ENCODE measurements at regions not wholly inside any gene's neighbourhood (a gene's known extent, or its start where the extent isn't known, plus 50 kb on each side); places are given as distances from the start of the nearest gene placed in this dataset.

DNA sequence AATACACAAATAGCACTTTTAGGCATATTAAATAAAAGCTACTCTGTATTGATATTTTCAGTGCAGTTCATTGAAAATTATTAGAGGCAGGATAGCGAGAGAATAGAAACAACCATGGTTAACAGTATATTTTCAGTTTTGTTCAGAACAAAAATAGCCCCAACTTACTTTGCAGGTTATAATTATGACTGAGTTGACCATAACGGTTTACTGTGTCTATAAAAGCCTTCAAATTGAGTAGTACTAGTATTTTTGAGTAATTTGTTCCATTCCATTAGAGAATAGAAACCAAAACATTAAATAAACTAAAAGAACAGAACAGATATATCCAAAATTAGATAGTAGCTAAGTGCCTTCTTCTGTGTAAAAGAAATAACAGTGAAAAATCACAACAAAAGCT, 1108.4 kb upstream of the PCDH20 start:
- TF ChIP-seq, protein P1, sequence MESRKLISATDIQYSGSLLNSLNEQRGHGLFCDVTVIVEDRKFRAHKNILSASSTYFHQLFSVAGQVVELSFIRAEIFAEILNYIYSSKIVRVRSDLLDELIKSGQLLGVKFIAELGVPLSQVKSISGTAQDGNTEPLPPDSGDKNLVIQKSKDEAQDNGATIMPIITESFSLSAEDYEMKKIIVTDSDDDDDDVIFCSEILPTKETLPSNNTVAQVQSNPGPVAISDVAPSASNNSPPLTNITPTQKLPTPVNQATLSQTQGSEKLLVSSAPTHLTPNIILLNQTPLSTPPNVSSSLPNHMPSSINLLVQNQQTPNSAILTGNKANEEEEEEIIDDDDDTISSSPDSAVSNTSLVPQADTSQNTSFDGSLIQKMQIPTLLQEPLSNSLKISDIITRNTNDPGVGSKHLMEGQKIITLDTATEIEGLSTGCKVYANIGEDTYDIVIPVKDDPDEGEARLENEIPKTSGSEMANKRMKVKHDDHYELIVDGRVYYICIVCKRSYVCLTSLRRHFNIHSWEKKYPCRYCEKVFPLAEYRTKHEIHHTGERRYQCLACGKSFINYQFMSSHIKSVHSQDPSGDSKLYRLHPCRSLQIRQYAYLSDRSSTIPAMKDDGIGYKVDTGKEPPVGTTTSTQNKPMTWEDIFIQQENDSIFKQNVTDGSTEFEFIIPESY (IDR thresholded peaks at IDR 0.05; ENCODE audit: extremely low read depth, insufficient replicate concordance, low read length), result no peak
- TF ChIP-seq CBX3 (IDR thresholded peaks at IDR 0.05; ENCODE audit: low read depth), result no peak
- TF ChIP-seq, protein P2, sequence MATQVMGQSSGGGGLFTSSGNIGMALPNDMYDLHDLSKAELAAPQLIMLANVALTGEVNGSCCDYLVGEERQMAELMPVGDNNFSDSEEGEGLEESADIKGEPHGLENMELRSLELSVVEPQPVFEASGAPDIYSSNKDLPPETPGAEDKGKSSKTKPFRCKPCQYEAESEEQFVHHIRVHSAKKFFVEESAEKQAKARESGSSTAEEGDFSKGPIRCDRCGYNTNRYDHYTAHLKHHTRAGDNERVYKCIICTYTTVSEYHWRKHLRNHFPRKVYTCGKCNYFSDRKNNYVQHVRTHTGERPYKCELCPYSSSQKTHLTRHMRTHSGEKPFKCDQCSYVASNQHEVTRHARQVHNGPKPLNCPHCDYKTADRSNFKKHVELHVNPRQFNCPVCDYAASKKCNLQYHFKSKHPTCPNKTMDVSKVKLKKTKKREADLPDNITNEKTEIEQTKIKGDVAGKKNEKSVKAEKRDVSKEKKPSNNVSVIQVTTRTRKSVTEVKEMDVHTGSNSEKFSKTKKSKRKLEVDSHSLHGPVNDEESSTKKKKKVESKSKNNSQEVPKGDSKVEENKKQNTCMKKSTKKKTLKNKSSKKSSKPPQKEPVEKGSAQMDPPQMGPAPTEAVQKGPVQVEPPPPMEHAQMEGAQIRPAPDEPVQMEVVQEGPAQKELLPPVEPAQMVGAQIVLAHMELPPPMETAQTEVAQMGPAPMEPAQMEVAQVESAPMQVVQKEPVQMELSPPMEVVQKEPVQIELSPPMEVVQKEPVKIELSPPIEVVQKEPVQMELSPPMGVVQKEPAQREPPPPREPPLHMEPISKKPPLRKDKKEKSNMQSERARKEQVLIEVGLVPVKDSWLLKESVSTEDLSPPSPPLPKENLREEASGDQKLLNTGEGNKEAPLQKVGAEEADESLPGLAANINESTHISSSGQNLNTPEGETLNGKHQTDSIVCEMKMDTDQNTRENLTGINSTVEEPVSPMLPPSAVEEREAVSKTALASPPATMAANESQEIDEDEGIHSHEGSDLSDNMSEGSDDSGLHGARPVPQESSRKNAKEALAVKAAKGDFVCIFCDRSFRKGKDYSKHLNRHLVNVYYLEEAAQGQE (IDR thresholded peaks at IDR 0.05; ENCODE audit: low read depth), result no peak
- TF ChIP-seq POLR2A (IDR thresholded peaks at IDR 0.05; ENCODE audit: borderline replicate concordance, extremely low read depth, insufficient read depth, insufficient read length), result no peak
- TF ChIP-seq YY1 (IDR thresholded peaks at IDR 0.05; ENCODE audit: extremely low read depth, insufficient replicate concordance, low read depth, low read length), result no peak
- TF ChIP-seq CEBPB (IDR thresholded peaks at IDR 0.05; ENCODE audit: low read depth), result no peak
- TF ChIP-seq EZH2 (IDR thresholded peaks at IDR 0.05), result no peak
- TF ChIP-seq, protein P3, sequence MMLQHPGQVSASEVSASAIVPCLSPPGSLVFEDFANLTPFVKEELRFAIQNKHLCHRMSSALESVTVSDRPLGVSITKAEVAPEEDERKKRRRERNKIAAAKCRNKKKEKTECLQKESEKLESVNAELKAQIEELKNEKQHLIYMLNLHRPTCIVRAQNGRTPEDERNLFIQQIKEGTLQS (IDR thresholded peaks at IDR 0.05), result no peak
- no peak for TF ChIP-seq TCF7L2 (IDR thresholded peaks at IDR 0.05; ENCODE audit: borderline replicate concordance, extremely low read depth, insufficient read depth, insufficient read length)
- TF ChIP-seq, protein P4, sequence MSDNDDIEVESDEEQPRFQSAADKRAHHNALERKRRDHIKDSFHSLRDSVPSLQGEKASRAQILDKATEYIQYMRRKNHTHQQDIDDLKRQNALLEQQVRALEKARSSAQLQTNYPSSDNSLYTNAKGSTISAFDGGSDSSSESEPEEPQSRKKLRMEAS (IDR thresholded peaks at IDR 0.05), result no peak
- no peak for TF ChIP-seq SIN3A (IDR thresholded peaks at IDR 0.05; ENCODE audit: low read depth)
- H3K36me3 ChIP-seq (ENCODE audit: control insufficient read depth in 1 of 2, insufficient read depth in 2 of 2, low read length in 2 of 2), result no peaks in the 10 kb centered on the region
- H4K20me1 ChIP-seq (ENCODE audit: insufficient read depth), result no peaks in the 10 kb centered on the region
- no peaks in the 10 kb centered on the region for H3K27me3 ChIP-seq (ENCODE audit: insufficient read depth, low read length)
- ChIA-PET RAD21 (ENCODE audit: low non-redundant PET in 1 of 2, low total read pairs in 2 of 2, uncharacterized antibody in 2 of 2, unreplicated experiment in 2 of 2) (no interaction called here), CTCF (no interaction called here), POLR2A (no interaction called here)
- H3K9ac ChIP-seq (ENCODE audit: low read length), result no peak overlapping the region
- H3K9me3 ChIP-seq (ENCODE audit: control insufficient read depth in 1 of 2, insufficient read depth in 1 of 2, low read depth in 1 of 2, low read length in 2 of 2), result no peaks in the 10 kb centered on the region
- intact Hi-C loops (cut with micrococcal nuclease), result no loop called here
- ATAC-seq, result no peak
- no peaks in the 10 kb centered on the region for H3K79me2 ChIP-seq (ENCODE audit: insufficient read depth, low read length)
- H3K4me2 ChIP-seq (ENCODE audit: low read length), result no peak overlapping the region
- no peak overlapping the region for H3K27ac ChIP-seq (ENCODE audit: low read depth, low read length)
- H3K4me1 ChIP-seq (ENCODE audit: control insufficient read depth in 1 of 2, insufficient read depth in 2 of 2, low read length in 2 of 2), result no peaks in the 10 kb centered on the region
- H3K4me3 ChIP-seq (replicated peaks in 1 of 2; ENCODE audit: low read depth in 1 of 2, low read length in 2 of 2), result no peak overlapping the region
- H2AFZ ChIP-seq (ENCODE audit: low read depth, low read length, poor library complexity, severe bottlenecking), result no peak overlapping the region
- no peak for DNase-seq (ENCODE audit: low read depth, low spot score)
- no peaks in the 10 kb centered on the region for H3K9me2 ChIP-seq (ENCODE audit: insufficient read depth)
- no TSS peak for BruUV-seq (replicated peaks)

Measured in HCT116 (cell line).